ENCODE measurements at regions not wholly inside any gene's neighbourhood (a gene's known extent, or its start where the extent isn't known, plus 50 kb on each side); places are given as distances from the start of the nearest gene placed in this dataset.

DNA sequence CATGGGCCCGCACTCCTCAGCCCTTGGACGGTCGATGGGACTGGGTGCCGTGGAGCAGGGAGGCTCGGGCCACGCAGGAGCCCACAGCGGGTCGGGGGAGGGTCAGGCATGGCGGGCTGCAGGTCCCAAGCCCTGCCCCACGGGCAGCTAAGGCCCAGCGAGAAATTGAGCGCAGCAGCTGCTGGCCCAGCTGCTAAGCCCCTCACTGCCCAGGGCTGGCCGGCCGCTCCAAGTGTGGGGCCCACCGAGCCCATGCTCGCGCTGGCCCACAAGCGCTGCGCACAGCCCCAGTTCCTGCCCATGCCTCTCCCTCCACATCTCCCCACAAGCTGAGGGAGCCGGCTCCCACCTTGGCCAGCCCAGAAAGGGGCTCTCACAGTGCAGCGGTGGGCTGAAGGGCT is 259.4 kb downstream of the VGLL3 start:
- no peak for DNase-seq (ENCODE audit: low spot score)

DNA sequence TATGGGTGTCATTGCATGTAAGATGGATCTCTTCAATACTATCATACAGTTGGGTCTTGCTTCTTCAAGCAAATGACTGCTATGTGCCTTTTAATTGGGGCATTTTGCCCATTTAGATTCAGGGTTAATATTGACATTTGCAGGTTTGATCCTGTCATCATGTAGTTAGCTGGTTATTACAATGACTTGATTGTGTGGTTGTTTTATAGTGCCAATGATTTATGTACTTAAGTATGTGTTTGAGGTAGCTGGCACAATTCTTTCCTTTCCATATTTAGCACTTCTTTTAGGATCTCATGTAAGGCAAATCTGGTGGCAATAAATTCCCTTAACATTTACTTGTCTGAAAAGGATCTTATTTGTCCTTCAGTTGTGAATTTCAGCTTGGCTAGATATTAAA is 267.5 kb downstream of the VGLL3 start:
- DNase-seq (ENCODE audit: low spot score): no peak

DNA sequence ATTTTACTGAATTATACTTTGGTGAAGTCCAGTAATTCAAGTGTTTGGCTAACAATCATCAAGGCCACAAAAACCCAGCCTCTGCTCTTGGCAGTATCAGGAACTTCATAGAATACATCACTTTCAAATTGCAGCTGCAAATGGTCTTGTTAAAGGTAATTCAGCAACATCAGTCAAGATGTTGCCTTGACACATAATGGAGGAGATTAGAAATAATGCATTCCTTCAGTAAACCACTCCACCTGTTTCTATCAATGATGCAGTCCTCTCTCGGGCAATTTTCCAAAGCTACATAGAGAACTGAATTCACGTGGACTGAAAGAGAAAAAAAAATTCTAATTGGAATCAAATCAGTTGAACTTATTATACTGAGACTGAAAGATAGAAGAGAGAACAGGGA is 279.3 kb downstream of the VGLL3 start:
- no peak for DNase-seq (ENCODE audit: low spot score)

DNA sequence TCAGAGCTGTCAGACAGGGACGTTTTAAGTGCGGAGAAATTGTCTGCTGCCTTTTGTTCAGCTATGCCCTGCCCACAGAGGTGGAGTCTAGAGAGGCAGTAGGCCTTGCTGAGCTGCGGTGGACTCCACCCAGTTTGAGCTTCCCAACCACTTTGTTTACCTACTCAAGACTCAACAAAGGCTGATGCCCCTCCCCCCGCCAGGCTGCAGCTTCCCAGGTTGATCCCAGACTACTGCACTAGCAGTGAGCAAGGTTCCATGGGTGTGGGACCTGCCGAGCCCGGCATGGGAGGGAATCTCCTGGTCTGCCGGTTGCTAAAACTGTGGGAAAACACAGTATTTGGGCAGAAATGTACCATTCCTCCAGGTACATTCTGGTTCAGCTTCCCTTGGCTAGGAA is 282.1 kb downstream of the VGLL3 start:
- DNase-seq (ENCODE audit: low spot score): no peak

DNA sequence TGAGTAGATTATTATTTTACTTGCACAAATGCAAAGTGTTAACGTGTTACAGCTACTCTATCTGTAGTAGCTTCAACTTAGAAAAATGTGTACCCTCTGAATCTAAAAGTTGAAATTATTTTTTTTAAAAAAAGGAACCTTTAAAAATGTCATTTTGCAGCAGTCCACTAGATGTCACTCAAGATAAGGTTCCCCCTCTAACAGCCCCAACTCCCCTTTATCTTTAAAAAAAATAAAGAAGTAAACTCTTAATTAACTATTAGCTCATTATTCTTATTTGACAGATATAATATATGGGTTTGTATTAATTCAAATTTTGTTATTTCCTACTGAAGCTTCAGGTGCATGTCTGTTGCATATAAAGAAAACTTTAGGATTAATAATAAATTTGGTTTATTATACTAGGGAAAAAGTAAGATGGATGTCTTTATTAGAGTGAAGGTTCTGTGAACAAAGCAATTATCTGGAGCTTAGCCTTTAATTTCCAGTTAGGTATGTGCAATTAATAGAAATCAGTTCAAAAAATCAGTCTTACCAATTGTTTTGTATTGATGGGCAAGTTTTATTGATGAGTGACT is 288.5 kb downstream of the VGLL3 start:
- DNase-seq (ENCODE audit: low spot score): peak; percentile 17

DNA sequence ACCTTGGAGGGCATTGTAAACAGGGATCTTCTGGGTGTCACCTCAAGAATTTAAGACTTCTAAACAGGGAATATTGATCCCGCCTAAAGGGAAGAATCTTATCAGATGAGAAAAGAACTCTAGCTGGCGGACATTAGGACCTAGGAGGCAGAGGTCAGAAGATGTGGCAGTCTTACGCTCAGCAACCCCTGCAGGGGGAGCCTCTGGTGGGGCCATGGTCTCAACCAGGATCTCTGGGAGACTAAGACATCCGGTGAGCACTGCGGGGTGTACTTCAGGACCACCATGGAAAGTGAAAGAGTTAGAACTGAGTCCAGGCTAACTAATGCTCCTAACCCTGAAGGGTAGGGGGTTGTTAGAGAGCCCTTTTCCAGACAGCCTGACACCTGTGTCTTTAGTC is 295.2 kb downstream of the VGLL3 start:
- DNase-seq (ENCODE audit: low spot score): peak; percentile 28

DNA sequence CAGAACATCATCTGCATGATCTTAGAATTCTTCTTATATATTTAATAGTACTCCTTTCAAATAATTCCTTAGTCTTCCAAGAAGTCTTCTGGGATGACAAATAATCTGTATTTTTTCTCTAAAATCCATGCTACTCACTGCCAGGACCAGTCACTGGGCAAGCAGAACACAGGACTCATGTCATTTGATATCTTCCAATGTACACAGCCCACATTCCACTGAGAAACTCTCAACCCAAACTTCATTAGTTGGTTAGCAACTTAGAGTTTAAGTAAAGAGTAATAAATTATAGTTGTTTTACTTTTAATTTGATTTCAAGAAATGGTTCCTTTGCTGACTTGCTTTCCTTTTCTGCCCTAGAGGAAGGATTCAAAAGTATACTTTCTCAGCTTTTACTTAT is 317.0 kb downstream of the VGLL3 start:
- DNase-seq (ENCODE audit: low spot score): no peak

DNA sequence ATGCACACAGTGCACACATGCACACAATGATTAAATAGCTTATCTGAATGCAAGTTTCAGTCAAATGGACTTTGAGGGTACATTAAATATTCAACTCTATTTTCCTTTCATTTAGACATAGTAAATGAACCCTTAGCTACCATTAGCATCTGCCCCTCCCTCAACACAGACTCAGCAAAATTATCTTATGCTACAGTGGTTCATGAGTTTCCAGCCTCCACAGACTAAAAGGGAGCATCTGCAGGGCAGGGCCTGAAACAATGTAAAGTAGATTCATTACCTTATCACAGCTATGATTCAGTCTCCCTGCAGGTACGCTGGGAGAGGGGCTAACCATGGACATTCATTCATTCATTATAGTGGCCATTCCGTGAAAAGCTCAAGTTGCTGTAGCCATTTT is 329.1 kb downstream of the VGLL3 start:
- no peak for DNase-seq (ENCODE audit: low spot score)

DNA sequence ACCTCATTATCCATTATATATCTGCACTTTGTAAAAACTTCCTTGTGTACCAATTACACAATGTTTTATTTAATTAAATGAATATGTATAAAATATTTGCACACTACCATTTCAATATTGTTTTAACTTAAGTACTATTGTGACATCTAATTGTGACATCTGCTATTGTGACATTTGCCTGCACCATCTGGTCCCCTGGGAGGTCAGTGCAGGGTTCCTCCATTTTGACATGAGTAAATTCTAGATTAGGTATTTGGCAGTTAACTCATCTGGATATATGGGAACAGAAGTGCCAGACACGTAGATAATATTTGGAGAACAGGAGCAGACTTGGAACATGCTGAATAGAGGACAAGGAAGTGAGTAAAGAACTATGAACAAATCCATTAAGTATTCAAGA is 332.1 kb downstream of the VGLL3 start:
- DNase-seq (ENCODE audit: low spot score): no peak

DNA sequence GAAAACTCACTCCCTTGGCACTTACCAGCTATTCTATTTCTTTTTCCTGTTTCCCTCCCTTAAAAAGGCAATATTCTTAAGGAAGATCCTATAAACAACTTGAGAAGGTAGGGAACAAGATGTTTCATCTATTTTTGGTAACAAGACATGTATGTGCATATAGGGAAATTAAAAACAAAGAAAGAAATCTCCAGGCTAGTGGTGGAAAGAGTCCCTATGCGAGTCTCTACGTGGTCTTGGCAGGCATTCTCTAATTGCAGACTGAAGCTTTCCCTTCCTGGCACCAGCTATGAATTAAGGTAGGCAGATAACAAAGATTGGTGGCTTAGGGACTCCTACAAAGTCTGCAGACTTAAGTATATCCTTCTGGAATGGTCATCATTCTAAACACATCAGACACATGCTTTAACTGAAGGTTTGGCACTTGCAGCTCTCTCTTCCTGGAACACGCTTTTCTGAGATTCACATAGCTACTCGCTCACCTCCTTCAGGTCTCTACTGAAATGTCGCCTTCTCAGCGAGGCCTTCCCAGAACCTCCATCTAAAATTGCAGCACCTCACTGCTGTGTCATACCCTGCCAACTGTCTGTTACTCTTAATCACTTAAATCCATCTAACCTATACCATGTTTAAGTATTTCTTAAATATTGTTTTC is 336.0 kb downstream of the VGLL3 start:
- DNase-seq (ENCODE audit: low spot score): no peak

DNA sequence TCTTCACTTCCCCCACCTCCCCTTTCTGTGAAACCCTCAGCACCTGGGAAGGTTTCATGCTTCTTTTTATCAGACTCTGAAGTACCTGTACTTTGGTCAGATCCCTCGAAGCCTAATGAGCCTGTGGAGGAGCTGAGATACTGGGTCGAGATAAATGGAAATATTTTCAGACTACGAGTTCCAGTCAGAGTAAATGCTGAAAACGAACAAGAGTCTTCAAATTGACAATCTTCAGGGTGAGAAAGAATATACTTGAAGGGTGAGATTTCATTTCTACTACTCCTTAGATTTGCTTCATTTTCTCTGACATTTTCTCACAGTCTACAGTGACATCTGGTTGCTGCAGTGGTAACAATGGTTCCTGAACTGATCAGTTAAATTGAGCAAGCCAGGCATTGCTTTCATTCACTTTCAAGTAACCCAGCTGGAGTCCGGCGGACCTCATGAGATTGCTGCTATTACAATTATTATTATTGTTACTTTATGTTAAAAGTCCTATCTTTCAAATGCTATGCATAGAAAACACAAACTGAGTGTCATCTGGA is 337.2 kb downstream of the VGLL3 start:
- no peak for DNase-seq (ENCODE audit: low spot score)

DNA sequence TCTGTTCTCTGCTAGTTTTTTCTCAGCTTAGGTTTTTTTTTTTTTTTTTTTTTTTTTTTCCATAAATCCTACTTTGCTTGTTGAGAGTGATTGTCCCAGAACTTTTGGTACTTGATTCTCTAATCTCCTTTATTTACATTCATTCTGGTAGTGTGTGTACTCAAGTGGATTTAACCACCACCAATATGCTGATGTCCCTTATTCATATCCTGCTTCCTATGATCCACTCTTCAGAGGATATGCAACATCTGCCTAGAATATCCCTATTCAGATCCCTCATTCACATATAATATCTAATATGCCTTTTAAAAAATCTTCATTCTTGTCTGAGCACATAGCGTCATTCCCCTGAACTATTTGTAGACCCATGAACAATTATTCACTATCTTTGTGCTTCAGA is 342.9 kb downstream of the VGLL3 start:
- DNase-seq (ENCODE audit: low spot score): no peak

DNA sequence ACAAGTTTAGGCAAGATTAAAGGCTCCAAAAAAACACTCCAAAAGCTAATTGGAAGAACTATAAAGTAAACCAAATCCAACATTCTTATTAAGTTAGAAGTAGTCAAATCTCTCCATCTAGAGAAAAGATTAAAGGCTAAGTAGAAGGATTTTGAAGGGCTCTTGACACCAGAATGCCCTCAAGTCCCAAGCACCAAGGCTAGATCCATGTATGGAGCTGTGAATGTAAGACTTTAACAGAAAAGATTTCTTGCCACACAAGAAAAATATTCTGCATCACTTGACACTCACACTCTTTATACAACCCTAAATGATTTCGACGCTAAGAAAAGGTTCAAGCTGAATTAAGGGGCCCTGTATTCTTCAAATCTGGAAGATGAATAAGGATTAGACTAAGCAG is 345.2 kb downstream of the VGLL3 start:
- DNase-seq (ENCODE audit: low spot score): no peak

DNA sequence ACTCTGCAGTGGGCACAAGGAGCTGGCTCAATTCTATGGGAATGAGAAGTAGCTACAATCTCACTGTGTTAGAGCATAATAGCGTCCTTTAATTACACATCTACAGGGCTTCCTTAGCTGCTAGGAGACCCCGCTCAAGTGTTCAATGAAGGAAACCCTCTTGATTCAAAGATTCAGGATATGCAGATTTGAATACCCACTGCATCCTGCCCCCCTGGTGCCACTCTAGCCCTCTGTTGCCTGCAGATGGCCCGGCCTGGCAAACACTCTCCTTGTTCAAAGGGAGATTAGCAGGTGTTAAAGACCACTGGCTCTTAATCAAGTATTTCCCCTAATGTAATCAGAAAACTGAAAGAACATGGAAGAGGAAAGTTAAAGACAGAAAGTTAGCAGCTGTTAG is 356.6 kb downstream of the VGLL3 start:
- no peak for DNase-seq (ENCODE audit: low spot score)

DNA sequence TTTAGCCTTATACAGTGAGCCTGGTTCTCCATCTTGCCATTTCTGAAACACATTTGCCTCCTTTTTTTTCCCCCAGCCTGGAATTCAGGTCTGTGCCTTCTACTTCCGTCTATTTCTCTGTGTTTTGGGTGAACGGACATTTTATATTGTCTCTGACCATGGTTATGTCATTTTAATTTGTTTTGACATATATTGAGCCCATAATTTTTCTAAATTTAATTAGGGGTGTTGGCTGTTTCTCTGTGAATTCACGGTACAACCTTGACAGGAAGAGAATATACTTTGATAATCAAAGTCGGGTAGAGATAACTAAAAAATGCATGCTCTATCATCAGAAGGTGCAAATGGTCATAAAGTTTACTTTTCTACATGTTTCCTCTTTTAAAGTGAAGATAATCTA is 361.4 kb downstream of the VGLL3 start:
- DNase-seq (ENCODE audit: low spot score): no peak

DNA sequence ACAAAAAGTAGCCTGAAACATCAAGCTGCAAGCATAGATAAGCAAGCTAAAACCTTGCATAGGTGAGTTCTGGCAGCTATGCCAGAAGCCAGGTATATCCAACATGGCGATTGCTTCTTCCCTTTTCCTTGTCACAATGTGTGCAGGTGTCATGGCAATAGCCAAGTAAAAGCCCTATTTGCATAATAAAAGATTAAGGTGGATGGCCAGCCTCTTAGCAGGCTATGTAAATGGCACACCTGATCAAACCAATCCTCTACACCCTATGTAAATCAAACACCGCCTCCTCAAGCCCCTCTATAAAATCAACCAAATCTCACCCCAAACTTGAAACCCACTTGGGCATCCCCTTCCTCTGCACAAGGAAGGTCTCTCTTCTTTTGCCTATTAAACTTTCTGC is 366.8 kb downstream of the VGLL3 start:
- DNase-seq (ENCODE audit: low spot score): peak; percentile 11

DNA sequence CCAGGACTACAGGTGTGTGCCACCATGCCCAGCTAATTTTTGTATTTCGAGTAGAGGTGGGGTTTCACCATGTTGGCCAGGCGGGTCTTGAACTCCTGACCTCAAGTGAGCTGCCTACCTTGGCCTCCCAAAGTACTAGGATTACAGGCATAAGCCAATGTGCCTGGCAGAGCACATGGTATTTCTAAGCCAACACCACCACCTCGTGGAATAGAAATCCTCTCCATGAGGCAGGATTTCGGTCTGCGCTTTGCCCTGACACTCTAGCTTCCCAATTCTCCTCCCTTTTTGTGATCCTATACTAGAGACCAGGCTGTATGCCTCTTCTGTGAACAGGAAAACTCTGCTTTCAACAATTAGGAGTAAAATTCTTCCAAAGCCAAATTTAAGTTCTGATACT is 372.2 kb downstream of the VGLL3 start:
- no peak for DNase-seq (ENCODE audit: low spot score)

DNA sequence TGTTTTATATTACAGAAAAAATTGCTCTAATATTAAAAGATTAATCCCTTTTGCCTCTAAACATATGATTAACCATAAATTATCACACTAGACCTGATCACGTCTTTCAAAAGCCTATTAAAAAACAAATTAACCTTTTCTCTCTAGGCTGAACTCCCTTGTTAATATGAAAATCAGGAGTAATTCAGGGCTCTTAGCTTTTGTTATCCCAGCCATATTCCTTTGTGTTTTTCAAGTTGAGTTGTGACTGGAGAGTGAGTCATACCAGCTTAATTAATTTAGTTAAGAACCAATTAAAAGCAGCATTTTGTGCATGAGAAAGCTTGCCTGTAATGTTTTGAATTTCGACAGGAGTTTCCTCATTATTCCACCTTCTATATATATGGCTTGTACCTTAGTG is 385.8 kb downstream of the VGLL3 start:
- no peak for DNase-seq (ENCODE audit: low spot score)

DNA sequence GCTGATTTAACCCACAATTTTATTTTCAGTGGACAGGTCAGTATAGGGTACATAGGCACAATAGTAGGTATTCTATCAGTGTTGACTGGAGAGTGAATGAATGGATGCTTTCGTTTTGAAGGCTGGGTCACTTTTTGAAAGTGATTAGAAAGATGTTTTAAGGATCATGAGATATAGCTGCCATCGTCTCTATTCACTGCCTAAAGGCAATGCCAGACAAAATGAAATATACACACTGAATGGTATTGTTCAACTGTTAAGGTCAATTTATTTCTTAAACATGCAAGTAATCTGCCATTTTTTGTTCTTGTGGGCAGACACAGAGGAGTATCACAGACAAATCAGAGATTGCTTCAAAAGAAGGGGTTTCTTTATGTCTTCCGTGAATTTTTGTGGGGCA is 395.3 kb downstream of the VGLL3 start:
- DNase-seq (ENCODE audit: low spot score): no peak

DNA sequence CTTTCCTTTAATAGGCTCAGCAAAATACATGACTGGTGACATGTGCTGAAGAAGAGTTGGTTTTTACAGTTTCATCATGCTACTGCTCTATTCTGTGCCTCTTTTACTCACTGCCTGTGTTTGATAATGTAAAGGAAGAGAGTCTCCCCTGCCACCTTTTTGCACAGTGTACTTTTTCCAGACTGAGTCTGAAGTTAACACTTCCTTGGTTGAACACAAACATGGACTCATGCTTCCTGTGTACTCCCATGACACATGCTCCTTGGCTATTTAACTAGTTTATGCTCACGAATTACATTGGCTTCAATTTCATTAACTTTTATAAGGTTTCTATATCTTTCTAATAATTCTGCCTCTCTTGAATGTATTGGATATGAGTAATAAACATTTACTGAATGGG is 396.1 kb downstream of the VGLL3 start:
- DNase-seq (ENCODE audit: low spot score): no peak

DNA sequence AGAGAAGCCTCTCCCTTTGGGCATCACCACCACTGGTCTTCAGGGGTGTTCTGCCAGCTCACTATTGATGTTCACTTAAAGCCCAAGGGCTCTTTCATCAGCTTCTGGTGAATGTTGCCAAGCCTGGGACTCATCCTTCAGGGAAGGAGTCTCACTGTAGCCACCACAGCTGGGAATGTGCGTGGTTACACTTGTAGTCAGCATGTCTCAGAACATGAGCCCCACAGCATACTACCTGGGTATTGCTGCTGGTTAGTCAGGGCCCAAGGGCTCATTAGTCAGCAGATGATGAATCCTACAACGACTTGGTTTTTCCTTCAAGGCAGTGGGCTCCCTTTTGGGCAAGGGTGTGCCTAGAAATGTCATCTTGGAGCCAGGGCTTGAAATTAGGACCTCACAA is 412.9 kb downstream of the VGLL3 start:
- no peak for DNase-seq (ENCODE audit: low spot score)

DNA sequence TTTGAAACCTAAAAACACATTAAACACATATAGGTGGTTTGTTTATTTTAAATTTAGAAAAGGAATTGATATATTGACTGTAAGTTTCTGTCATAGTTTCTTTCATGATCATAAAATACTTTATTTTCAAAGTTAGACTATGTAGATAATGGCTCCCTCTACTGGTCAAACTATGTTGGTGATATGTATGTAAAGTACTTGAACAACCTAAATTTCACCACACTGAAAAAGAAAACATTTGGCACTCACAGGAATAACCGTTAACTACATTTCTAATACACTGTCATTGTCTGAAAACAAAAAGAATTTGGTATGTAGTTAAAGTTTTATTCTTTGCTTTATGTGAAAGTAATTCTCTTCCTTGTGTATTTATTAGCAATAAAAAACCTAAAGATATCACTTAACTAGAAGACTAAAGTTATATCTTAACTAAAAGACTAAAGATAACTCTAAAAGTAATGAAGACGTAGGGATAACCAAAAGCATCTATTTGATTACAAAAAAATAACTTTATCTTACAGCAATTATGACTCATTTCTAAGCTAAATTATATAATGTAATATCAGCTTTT is 427.5 kb downstream of the VGLL3 start:
- no peak for DNase-seq (ENCODE audit: low spot score)

DNA sequence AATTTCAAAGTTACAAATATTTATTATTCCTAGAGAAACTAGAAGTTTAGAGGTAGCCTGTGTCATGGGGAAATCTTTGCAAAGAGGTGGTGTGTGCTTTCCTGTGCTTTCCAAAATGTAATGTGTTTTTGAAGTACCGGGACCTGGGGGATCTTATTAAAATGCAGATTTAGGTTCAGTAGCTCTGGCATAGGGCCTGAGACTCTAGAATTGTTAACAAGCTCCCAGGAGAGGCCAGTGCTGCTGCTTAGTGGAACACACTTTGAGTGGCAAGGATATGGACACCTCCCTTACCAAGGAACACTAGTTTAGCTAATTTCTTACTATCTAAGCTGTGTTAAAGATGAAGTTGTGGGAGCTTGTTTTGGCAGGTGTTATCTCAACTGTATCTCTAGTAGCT is 428.9 kb downstream of the VGLL3 start:
- DNase-seq (ENCODE audit: low spot score): no peak

DNA sequence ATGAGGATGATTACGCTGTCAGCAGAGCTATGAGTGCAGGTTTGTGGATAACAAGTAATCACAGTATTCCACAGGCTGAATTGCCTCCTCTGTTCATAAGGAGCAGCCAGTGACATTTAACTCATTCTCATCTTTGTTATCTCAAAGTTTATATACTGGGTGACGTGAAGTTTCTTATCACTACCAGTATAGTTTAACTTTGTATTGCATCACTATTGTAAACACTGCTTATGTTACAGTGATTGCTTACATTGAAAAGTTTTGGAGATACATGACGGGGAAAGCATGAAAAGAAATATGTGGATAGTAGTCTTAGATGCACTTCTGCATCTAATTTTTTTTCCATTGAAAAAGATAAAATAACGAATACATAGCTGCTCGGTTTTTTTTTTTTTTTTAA is 429.7 kb downstream of the VGLL3 start:
- no peak for DNase-seq (ENCODE audit: low spot score)

Measured in iPS-NIHi11 (cell line).